Stimulated activated CD8-positive, alpha-beta memory T cell treated with anti-CD3 and anti-CD28 coated beads, Interleukin-12 subunit alpha, Interleukin-12 subunit beta, amount 100 ng/mL, for 24 hours (primary cell): ENCODE measurements at regions not wholly inside any gene's neighbourhood (a gene's known extent, or its start where the extent isn't known, plus 50 kb on each side); places are given as distances from the start of the nearest gene placed in this dataset.
"Not testable (repeated sequence)": the region's sequence is repeated elsewhere in the genome, so short reads cannot be mapped to it uniquely, and the experiment has no call there.

ENCODE experiments used
- DNase-seq: peaks from one replicate; pipeline ENCODE4 v3.0.0-alpha.2; 2020; ENCODE audit errors: extremely low read depth

GRCh38 chr6:12545619-12546409 lies 170.8 kb upstream of the PHACTR1 start:
- DNase-seq, result no peak

GRCh38 chr6:12546410-12547002 lies 170.1 kb upstream of the PHACTR1 start:
- DNase-seq, result no peak

GRCh38 chr6:12548526-12548925 lies 168.0 kb upstream of the PHACTR1 start:
- DNase-seq, result no peak

- not testable (repeated sequence) for DNase-seq
Measured at GRCh38 chr6:12549445-12549844, 167.1 kb upstream of the PHACTR1 start.

GRCh38 chr6:12554820-12555219 lies 161.7 kb upstream of the PHACTR1 start:
- DNase-seq, result not testable (repeated sequence)

GRCh38 chr6:12555267-12555666 lies 161.3 kb upstream of the PHACTR1 start:
- DNase-seq, result no peak

GRCh38 chr6:12555781-12556180 lies 160.8 kb upstream of the PHACTR1 start:
- no peak for DNase-seq

- DNase-seq, result no peak
Measured at GRCh38 chr6:12557765-12558164, 158.8 kb upstream of the PHACTR1 start.

GRCh38 chr6:12560315-12560714 lies 156.3 kb upstream of the PHACTR1 start:
- DNase-seq, result no peak

- DNase-seq, result no peak
Measured at GRCh38 chr6:12566618-12567123, 149.9 kb upstream of the PHACTR1 start.

GRCh38 chr6:12567682-12568081 lies 148.9 kb upstream of the PHACTR1 start:
- no peak for DNase-seq

- DNase-seq, result no peak
Measured at GRCh38 chr6:12569646-12570045, 146.9 kb upstream of the PHACTR1 start.

- DNase-seq, result no peak
Measured at GRCh38 chr6:12570461-12571030, 146.0 kb upstream of the PHACTR1 start.

- no peak for DNase-seq
Measured at GRCh38 chr6:12572896-12573827, 143.4 kb upstream of the PHACTR1 start.

GRCh38 chr6:12575961-12576360 lies 140.6 kb upstream of the PHACTR1 start:
- no peak for DNase-seq

- no peak for DNase-seq
Measured at GRCh38 chr6:12576389-12576788, 140.2 kb upstream of the PHACTR1 start.

GRCh38 chr6:12577124-12577850 lies 139.3 kb upstream of the PHACTR1 start:
- no peak for DNase-seq

GRCh38 chr6:12578097-12578496 lies 138.5 kb upstream of the PHACTR1 start:
- no peak for DNase-seq

GRCh38 chr6:12578751-12579150 lies 137.8 kb upstream of the PHACTR1 start:
- DNase-seq, result no peak

GRCh38 chr6:12580290-12580689 lies 136.3 kb upstream of the PHACTR1 start:
- no peak for DNase-seq
